HG03520 (cell line): ENCODE measurements at regions not wholly inside any gene's neighbourhood (a gene's known extent, or its start where the extent isn't known, plus 50 kb on each side); places are given as distances from the start of the nearest gene placed in this dataset.

Source experiments
- ATAC-seq: cut with Tn5 transposase; IDR thresholded peaks from one replicate; pipeline ENCODE4 v1.9.1; 2021; ENCODE audit warnings: mild to moderate bottlenecking, moderate library complexity; ENCODE audit not compliant: unreplicated experiment

DNA sequence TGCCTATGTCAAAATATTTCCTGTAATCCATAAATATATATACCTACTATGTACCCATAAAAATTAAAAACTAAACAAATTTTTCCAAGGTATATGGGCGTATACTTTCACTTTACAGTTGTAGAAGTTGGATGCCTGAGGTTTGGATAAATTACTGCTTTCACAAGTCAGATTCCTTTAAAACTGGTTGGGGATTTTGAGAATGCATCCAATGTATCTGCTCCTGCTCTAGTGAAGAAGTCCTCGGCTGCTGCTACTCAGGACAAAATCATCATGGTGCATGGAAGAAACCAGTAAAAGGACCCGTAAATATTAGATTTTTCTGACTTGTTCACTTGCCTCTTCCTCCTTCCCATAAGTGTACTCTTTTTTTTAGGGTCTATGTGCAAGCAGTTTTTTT is 841.1 kb downstream of the USP25 start:
- no peak for ATAC-seq

DNA sequence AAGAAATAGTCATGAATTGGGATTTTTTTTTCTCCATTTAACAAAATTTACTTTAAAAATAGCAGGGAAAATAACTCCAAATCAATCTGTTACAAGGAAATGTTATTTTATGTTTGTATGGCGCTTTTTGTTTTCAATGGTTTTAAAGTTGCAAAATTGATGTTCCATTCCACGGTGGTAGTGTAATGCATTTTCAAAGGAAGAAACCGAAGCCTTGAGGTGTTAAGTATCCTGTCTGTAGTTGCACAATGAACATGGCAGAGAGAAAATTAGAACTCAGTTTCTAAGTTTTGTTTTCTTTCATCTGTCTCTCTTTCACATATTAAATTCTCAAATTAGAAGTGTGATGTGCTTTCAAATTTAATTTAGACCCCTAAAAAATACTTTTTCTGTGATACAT is 841.8 kb downstream of the USP25 start:
- ATAC-seq = no peak

DNA sequence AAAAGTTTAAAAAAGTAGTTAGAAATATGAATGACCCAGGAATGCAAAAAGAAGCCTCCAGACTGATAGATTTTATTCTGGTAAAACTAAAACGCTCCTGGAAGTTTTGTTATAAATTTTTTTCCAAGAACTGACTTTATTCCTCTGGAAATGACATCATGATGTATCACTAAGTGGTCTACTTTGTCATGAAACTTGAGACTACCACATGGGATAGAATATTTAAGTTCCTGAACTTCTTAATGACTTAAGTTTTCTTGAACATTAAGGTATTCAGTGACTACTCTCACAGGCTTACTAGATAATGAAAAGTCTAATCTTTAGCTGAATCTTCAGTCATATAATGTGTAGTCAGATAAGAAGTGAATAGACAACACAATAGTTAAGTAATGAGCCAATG is 842.2 kb downstream of the USP25 start:
- ATAC-seq = no peak

DNA sequence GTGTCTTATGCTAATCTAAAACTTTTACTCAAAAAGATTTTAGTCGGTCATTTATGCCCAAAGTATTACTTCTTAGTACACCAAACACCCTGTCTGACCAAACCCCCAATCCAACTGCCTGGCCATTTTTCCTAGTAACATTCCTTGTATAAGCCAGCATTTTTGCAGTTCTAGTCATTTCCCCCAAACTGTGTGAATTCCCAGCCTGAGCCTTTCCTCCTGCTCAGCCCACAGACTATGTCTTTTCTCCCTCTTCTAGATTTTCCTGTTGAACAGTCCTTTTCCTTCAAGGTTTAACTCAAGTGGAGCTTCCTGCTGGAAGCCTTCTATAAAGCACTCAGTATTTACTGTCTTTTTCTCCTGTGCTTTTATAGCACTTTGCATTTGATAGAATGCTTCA is 843.8 kb downstream of the USP25 start:
- ATAC-seq = no peak

DNA sequence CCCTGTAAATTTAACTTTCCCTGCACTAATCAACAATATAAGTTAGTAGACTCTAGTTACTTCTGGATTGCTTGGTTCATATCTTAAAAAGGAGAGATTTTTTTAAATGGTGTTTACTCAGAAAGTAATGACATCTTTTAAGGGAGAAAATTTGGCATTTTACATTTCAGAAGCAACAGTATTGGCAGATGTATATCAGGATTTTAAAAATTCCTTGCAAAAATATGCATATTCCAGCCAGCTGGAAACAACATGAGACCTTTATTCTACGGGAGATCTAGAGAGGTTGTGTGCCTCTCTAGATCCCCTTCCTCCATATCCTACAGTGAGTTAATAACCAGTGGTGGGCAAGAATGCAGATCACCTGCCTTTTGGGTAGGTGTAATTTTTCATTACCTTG is 848.2 kb downstream of the USP25 start:
- no peak for ATAC-seq

DNA sequence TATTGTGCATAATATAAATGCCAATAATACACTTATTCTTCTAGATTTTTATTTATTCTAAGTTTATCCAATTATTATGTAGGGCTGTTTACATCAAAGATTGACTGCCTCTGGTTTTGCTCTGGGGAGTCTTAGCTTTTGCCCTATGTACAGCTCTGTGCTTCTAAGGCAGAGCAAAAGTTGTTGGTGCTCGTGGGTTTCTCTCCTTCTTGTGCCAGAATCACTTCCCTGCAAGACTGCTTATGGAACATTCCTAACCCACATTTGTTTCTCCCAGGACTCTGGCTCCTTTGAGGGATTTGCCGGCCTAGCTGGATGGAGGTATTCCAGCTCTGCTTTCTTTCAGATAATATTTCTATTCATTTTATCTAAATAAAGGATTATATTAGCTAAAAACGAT is 849.1 kb downstream of the USP25 start:
- no peak for ATAC-seq

DNA sequence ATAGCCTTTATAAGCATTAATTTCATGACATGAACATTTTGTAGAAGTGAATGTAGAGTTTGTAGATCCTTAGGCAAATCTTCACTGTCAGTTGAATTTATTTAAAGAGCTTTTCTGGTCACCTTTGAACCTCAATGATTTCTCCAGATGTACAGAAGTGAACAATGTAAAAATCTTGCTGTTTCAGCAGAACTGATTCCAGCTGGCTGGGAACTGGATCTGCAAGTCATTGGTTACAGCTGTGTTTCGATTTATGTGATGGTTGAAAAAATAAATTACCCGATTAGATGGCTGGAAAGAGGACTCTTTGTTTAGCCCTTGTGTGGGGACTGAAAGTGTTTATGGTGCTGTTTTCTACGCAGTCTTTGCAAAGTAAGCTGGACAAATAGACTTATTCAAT is 849.8 kb downstream of the USP25 start:
- no peak for ATAC-seq

DNA sequence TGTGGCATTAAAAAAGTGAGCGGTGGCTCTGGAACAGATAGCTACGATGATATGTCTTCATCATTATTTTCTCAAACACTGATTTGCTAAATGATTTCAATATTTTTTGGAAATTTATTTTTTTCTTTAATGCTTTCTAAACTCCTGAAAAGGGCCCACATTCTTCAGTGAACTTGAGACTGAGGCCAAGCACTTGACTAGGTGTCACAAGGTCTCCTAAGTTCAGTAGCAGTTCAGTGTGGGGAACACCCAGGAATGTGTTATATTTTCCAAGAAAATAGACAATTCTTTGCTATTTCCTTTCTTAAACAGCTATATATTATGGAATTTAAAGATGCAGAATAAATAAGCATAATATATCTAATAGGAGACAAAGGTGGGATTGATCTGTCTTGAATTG is 850.9 kb downstream of the USP25 start:
- no peak for ATAC-seq

DNA sequence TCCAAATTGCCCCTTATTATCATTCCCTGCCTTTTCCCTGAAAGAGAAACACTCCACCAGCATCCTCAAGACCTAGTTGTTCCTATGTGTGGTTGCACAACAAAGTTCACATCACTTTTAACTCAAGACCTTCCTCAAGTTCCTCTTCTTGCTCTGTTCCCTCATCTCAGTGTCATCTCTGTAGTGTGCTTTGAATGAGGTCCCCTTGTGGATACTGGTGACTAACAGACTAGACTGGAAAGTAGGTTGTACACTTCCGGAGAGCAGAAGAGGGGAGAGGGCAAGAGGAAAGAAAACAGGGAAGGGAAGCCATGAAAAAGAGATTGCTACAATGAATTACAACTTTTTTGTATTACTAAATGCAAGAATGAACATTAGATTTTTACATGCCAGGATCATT is 853.8 kb downstream of the USP25 start:
- ATAC-seq = no peak

DNA sequence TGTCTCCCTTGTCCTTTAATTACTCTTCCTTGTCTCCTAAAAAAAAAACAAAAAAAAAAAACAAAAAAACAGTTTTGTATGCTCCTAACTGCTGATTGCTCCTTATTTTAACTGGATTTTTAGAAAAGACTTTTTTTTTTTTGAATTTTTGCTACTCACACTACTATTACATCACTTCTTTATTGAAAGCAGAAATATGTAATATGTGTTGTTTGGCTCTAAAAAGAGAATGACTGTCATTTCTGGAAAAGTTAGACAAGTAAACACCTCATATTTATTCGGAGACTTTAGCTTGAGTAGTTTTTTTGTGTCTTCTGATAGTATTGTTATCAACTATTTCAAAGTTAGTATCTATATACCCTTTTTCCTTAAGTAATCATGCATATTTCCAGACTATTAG is 855.0 kb downstream of the USP25 start:
- no peak for ATAC-seq

DNA sequence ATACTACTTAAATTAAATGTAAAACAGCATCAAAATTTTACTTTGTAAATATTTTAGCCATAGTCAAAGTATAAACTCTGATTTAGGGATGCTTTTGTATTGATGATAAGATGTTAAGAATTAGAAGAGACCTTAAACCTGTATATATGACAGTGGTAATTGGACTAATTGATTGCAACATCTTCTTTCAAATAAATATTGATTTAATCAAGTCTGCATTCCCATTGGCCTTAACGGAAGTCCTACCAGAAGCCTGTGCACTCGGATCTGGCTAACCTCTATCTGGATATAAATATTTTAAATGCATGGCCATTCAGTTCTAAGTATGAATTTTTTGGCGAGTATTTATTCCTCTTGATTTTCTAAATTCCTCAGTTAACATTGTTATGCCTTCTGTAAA is 856.1 kb downstream of the USP25 start:
- no peak for ATAC-seq

DNA sequence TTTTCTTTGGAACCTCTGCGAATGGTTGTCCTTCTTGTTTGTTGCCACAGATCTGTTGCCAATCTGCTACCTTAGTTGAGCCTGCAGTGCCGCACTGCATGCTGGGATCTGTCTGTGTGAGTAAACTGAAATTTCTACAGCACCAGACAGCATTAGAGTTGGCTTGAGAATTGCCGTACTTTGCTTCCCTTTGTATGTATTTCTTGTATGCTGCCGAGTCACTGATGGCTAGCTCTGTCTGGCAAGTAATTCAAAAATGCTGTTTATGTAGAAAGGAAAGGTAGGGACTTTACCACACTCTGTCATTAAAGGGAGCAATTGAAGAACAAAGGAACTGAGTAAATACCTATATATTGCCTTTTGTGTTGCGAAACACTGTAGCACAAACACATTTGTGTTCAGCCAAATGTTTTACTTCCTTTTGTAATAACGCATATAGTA is 857.4 kb downstream of the USP25 start:
- ATAC-seq = no peak

DNA sequence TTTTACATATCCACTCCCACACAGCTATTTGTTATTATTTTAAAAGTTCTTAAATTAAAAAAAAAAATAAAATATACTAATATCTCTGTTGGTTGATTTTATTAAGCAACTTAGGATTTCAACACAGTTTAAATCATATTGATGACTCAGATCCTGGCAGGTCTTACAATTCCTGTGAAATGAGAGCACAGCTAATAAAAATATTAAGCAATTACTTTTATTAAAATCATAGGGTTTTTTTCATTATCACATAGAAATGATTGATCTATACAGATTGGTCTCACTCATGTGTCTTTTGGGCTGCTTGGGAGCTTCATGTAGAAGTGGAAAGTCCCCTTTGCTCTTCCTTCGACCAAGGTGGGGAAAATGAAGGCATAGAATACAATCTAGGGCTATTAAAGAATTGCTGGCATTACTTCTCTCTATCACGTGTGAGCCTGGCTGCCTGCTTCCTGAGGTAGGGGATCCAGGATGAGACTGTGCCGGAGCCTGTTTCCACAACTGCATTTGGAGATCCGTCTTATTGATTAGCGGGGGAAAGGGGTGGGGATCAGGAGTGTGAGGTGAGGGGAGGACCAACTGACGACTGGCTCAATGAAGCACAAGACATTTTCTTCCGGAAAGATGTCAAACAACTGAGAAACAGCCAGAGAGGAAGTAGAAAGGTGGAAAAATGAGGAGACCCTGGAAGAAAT is 858.0 kb downstream of the USP25 start:
- ATAC-seq = no peak

DNA sequence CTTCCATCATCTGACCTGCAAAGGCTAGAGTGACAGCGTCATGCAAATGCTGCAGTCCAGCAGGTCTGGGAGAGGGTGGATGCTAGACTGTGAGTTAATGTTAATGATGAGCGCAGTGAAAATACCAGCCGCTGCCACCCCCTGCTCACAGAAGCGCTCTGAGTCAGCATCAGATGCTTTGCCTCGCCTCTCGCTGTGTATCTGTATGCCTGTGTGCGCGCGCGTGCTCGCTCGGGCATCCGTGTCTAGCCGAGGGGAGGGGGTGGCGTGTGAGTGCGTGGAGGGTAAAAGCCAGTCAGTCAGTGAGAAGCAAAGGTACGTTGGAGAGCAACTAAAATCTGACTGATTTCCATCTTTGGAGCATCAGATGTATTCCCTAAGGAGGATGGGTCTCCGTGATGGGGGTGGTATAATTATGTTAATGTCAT is 858.7 kb downstream of the USP25 start:
- ATAC-seq = no peak

DNA sequence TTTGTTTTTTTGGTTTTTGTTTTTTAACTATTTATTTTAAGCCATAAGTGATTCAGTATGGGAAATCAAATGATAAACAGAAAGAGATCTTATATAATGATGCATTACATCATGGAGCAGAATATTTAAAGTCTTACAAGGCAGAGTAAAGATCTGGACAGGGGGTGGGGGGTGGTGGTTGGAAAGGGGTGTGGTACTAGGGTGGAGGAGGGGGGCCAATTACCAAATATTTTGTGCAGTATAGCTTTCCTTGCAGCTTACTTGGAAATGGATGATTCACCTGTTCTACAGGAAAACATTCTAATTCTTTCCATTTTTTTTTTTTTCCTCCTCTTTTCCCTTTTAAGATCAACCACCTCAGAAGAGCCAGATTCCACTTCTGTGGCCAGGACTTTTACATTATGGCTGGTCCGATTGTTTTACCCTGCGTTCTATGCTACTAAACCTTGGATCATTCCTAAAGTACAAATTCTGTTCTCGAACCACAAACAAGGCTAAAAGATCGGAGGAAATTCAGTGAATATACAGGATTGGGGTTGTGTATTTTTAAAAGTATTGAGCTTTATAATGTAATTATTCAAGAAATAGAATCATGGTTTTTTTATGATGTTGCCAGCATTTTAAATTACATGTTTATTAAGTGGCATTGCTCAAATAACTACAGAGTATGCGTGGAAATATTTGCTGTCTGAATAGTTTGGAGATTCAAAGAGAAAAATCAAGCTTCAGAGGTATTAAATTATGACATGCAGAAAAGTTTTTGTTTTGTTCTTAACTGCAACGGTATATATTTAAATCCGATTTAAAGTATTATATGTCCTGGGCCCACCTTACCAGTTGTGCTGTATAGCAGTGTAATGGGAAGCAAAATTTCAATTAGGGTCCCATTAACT is 859.5 kb downstream of the USP25 start:
- ATAC-seq = no peak

DNA sequence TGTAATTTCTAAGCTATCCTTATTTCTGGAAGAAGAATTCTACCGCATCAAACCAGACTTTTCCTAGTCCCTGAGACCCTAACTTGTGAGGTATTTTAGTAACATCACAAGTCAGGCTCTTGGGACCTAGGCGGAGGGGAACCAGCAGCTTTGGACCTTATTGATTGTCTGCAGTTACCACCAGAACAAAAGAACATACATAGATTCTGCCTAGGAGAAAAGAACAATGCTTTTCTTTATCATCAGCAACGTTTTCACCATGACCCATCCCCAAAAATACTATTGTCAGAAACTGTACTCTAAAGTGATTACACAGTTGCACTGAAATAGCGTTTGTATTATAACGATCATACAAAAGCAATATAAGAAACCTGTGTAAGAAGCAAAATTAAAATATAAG is 860.4 kb downstream of the USP25 start:
- ATAC-seq = no peak

DNA sequence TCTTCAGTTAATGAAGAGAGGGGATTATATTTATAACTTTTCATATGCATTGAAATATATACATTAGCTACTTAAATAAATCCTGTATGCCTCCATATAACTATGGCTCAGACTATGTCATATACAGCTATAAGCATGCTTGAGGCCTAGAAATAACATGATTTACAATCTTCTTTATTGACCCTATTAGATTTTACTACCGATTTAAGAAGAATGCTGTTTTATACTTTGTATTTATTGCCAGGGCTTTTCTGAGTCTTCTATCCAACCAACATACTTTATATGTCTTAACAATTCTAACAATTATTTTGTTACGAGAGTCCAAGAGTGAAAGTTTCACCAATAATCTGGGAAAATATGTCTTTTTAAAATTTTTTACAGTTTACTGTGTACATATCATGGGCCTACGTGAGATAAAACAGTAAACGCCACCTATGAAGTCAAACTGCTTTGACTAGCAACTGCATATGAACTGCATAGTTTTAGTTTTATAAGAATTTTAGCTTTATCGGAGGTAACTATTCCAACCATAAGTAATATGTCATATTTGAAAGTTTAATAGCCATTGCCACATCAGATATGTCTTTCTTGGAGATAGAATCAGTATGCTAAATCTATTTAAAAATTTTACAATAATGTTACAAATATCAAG is 861.0 kb downstream of the USP25 start:
- ATAC-seq = no peak

DNA sequence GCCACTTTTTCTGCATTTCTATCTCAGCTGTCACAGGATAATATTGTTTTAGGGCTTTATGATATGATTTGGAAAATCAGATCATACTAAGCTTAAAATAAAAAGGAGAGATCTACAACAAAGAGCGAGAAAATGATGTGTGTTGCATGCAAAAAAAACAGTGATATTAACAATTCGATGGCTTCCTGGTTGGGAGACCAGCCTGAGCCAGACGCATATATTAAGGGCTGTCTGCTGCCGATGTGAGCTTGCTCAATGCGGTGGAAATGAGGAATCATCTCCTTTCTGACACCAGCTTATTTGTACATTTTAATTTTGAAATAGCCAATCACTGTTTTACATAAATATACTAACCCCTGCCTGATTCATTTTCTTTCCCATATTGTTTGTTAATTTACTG is 862.6 kb downstream of the USP25 start:
- no peak for ATAC-seq

DNA sequence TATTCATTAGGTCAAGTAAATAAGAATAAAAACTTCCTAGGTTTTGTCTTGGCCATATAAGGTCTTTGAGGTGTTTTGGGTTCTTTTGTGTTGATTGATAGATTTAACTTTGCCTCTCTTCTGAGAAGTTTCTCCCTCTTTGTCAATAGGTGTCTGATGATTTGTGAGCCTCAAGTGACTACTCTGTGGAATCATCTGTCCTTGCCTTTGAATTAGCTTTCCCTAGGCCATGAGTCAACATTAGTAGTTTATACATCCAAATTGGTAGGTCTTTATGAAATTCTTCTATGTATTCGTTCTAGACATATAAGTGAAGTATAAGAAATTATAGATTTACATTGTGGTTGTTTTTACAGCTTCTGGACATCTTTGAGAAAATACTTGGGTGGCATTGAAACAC is 864.4 kb downstream of the USP25 start:
- ATAC-seq = no peak

DNA sequence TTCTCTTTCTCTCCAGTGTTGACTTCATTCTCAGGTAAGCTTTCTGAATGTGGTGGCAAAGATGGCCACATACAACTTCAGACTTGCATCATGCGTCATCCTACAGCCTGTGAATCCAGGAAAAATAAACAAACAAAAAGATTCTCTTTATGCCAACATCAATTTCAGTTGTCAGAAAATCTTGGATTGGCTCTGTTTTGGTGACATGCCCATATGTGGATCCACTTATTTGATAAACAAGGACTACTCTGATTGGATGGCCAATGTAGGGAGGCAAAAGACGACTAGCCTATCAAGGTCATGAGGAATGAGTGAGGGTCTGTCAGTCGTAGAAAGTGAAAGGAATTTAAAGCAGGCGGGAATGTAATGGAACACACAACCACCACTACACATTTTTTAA is 866.6 kb downstream of the USP25 start:
- no peak for ATAC-seq

DNA sequence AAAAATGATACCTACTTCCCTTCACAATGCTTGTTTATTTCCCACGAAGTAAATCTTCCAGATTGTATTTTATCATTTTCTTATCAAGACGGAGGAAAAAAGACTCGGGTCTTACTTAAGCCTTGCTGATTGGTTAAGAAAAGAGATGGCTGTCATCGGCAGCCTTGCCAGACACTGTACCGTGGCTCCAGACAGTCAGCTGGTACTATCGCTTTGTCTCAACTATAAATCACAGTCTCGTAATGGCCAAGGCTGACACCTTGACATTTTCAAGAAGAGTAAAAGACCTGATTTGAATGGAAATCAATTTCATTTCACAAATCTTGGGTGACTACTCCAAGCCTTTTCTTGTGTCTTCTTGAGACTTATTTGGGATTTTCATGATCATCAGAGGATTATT is 868.0 kb downstream of the USP25 start:
- no peak for ATAC-seq

DNA sequence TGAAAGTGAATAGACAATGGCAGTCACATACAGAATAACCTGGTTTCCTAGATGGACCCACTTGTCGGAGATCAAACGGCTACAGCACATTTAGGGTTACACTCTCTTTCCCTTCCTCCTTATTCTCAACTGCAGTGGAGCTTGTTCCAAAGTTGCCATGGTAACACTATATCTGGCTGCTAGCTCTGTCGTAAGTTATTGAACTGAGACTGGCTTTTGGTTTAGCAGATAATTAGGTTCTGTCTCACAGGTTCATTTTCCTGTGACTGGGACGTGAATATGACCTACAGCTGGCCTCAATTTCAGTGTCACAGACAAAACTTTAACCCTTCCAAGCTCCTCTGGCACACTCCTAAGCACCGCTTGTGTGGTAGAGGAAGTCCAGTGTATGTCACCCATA is 875.8 kb downstream of the USP25 start:
- ATAC-seq = no peak
